ENCODE measurements at regions not wholly inside any gene's neighbourhood (a gene's known extent, or its start where the extent isn't known, plus 50 kb on each side); places are given as distances from the start of the nearest gene placed in this dataset.

GRCh38 chr4:149166365-149166764, 649.3 kb downstream of the IQCM start:
- H3K4me1 ChIP-seq (ENCODE audit: control insufficient read depth, insufficient read depth, low read length) = no peaks in the 10 kb centered on the region
- no peak for ATAC-seq
- WGBS (ENCODE audit: insufficient coverage) = 83% methylated on average over 1 of the region's 1 CpG

GRCh38 chr4:149164282-149164681, 651.4 kb downstream of the IQCM start:
- Histone ChIP-seq H3K9me3 (ENCODE audit: control insufficient read depth, insufficient read depth, low read length) (no peaks in the 10 kb centered on the region), H3K27me3 (ENCODE audit: control insufficient read depth, insufficient read depth, low read length) (no peaks in the 10 kb centered on the region), H3K27ac (ENCODE audit: low read length) (no peak overlapping the region), H3K36me3 (ENCODE audit: control insufficient read depth, insufficient read depth, low read length) (no peaks in the 10 kb centered on the region), H3K4me3 (ENCODE audit: low read length) (no peak overlapping the region), H3K4me1 (ENCODE audit: control insufficient read depth, insufficient read depth, low read length) (no peaks in the 10 kb centered on the region)
- no peak for TF ChIP-seq CTCF (IDR thresholded peaks at IDR 0.05)
- 63% methylated on average over 2 of the region's 3 CpGs for WGBS (ENCODE audit: insufficient coverage)
- Mint-ChIP-seq H3K4me1 (no peaks in the 10 kb centered on the region), H3K4me3 (no peak overlapping the region), H3K36me3 (no peaks in the 10 kb centered on the region), H3K27ac (no peak overlapping the region), H3K27me3 (ENCODE audit: low read depth in 2 of 2) (no peaks in the 10 kb centered on the region), H3K9me3 (peaks cover 10 to 12% of the 10 kb centered on the region in 2 donors)
- DNase-seq (no peak), ATAC-seq (no peak)
- intact Hi-C loops (cut with micrococcal nuclease) = no loop called here

More at GRCh38 chr4:149166365-149166764, 649.3 kb downstream of the IQCM start:
- H3K27me3 Mint-ChIP-seq (ENCODE audit: low read depth in 2 of 2) = no peaks in the 10 kb centered on the region
- H3K36me3 ChIP-seq (ENCODE audit: control insufficient read depth, insufficient read depth, low read length) = no peaks in the 10 kb centered on the region
- no peaks in the 10 kb centered on the region for H3K36me3 Mint-ChIP-seq
- TF ChIP-seq CTCF (IDR thresholded peaks at IDR 0.05) = no peak
- no peaks in the 10 kb centered on the region for H3K4me1 Mint-ChIP-seq
- no peaks in the 10 kb centered on the region for H3K9me3 ChIP-seq (ENCODE audit: control insufficient read depth, insufficient read depth, low read length)
- H3K4me3 Mint-ChIP-seq = no peak overlapping the region
- H3K27ac ChIP-seq (ENCODE audit: low read length) = no peak overlapping the region
- H3K9me3 Mint-ChIP-seq = peaks cover 8 to 17% of the 10 kb centered on the region in 2 donors
- H3K27ac Mint-ChIP-seq = no peak overlapping the region
- no peaks in the 10 kb centered on the region for H3K27me3 ChIP-seq (ENCODE audit: control insufficient read depth, insufficient read depth, low read length)
- intact Hi-C loops (cut with micrococcal nuclease) = no loop called here
- DNase-seq = no peak
- H3K4me3 ChIP-seq (ENCODE audit: low read length) = no peak overlapping the region

- Histone ChIP-seq H3K27me3 (ENCODE audit: control insufficient read depth, insufficient read depth, low read length) (no peaks in the 10 kb centered on the region), H3K4me1 (ENCODE audit: control insufficient read depth, insufficient read depth, low read length) (no peaks in the 10 kb centered on the region), H3K36me3 (ENCODE audit: control insufficient read depth, insufficient read depth, low read length) (no peaks in the 10 kb centered on the region), H3K4me3 (ENCODE audit: low read length) (no peak overlapping the region), H3K9me3 (ENCODE audit: control insufficient read depth, insufficient read depth, low read length) (no peaks in the 10 kb centered on the region), H3K27ac (ENCODE audit: low read length) (no peak overlapping the region)
- intact Hi-C loops (cut with micrococcal nuclease) = no loop called here
- Mint-ChIP-seq H3K4me3 (no peak overlapping the region), H3K4me1 (no peaks in the 10 kb centered on the region), H3K9me3 (peaks cover 7 to 11% of the 10 kb centered on the region in 2 donors), H3K36me3 (no peaks in the 10 kb centered on the region), H3K27me3 (ENCODE audit: low read depth in 2 of 2) (no peaks in the 10 kb centered on the region), H3K27ac (no peak overlapping the region)
- no peak for TF ChIP-seq CTCF (IDR thresholded peaks at IDR 0.05)
- DNase-seq (no peak), ATAC-seq (no peak)
Measured at GRCh38 chr4:149161247-149161646, 654.4 kb downstream of the IQCM start.

GRCh38 chr4:149160370-149160769, 655.3 kb downstream of the IQCM start:
- Histone ChIP-seq H3K27me3 (ENCODE audit: control insufficient read depth, insufficient read depth, low read length) (no peaks in the 10 kb centered on the region), H3K4me3 (ENCODE audit: low read length) (no peak overlapping the region), H3K36me3 (ENCODE audit: control insufficient read depth, insufficient read depth, low read length) (no peaks in the 10 kb centered on the region), H3K4me1 (ENCODE audit: control insufficient read depth, insufficient read depth, low read length) (no peaks in the 10 kb centered on the region), H3K27ac (ENCODE audit: low read length) (no peak overlapping the region), H3K9me3 (ENCODE audit: control insufficient read depth, insufficient read depth, low read length) (no peaks in the 10 kb centered on the region)
- Mint-ChIP-seq H3K9me3 (peaks cover 7 to 10% of the 10 kb centered on the region in 2 donors), H3K4me1 (no peaks in the 10 kb centered on the region), H3K36me3 (no peaks in the 10 kb centered on the region), H3K4me3 (no peak overlapping the region), H3K27me3 (ENCODE audit: low read depth in 2 of 2) (no peaks in the 10 kb centered on the region), H3K27ac (no peak overlapping the region)
- 93% methylated on average over 2 of the region's 2 CpGs for WGBS (ENCODE audit: insufficient coverage)
- intact Hi-C loops (cut with micrococcal nuclease) = no loop called here
- DNase-seq (no peak), ATAC-seq (no peak)
- no peak for TF ChIP-seq CTCF (IDR thresholded peaks at IDR 0.05)

All from natural killer cell (primary cell).